OCI-LY7 (cell line): ENCODE measurements at regions not wholly inside any gene's neighbourhood (a gene's known extent, or its start where the extent isn't known, plus 50 kb on each side); places are given as distances from the start of the nearest gene placed in this dataset.

ENCODE experiments used
- EZH2phosphoT487 ChIP-seq: fragments of 200-600 bp; sonication (generic); IDR thresholded peaks from 2 replicates; pipeline ENCODE4 v1.6.1; 2018; ENCODE audit warnings: low read depth, borderline replicate concordance, mild to moderate bottlenecking, mixed run types, antibody characterized with exemption, low read length, moderate library complexity, mixed read lengths
- TF ChIP-seq, protein P1 (sequence below): fragments of 200-600 bp; sonication (generic); conservative IDR thresholded peaks from 2 replicates; pipeline ENCODE4 v1.5.1; 2014; ENCODE audit warnings: mild to moderate bottlenecking, antibody characterized with exemption, low read length, moderate library complexity, mixed read lengths

DNA sequence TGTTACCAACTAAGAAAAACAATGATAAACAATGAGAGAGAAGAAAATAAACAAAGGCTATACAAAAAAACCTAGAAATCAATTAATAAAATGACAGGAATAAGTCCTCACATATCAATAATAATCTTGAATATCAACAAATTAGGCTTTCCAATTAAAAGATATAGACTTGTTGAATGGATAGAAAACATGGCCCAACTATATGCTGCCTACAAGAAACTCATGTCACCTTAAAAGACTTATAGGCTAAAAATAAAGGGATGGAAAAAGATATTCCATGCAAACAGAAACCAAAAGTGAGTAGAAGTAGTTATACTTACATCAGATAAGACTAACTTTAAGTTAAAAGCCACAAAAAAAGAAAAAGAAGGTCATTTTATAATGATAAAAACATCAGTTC lies 183.9 kb downstream of the MYRFL start:
- TF ChIP-seq, protein P1, sequence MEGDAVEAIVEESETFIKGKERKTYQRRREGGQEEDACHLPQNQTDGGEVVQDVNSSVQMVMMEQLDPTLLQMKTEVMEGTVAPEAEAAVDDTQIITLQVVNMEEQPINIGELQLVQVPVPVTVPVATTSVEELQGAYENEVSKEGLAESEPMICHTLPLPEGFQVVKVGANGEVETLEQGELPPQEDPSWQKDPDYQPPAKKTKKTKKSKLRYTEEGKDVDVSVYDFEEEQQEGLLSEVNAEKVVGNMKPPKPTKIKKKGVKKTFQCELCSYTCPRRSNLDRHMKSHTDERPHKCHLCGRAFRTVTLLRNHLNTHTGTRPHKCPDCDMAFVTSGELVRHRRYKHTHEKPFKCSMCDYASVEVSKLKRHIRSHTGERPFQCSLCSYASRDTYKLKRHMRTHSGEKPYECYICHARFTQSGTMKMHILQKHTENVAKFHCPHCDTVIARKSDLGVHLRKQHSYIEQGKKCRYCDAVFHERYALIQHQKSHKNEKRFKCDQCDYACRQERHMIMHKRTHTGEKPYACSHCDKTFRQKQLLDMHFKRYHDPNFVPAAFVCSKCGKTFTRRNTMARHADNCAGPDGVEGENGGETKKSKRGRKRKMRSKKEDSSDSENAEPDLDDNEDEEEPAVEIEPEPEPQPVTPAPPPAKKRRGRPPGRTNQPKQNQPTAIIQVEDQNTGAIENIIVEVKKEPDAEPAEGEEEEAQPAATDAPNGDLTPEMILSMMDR = no peak
- TF ChIP-seq EZH2phosphoT487 = no peak
